GM21526 (cell line): ENCODE measurements at regions not wholly inside any gene's neighbourhood (a gene's known extent, or its start where the extent isn't known, plus 50 kb on each side); places are given as distances from the start of the nearest gene placed in this dataset.

ENCODE experiments used
- ATAC-seq: cut with Tn5 transposase; IDR thresholded peaks from one replicate; pipeline ENCODE4 v1.9.1; 2021; ENCODE audit warnings: moderate library complexity; ENCODE audit not compliant: unreplicated experiment, low FRiP score

- no peak for ATAC-seq
These were observed 1301.6 kb downstream of the UQCRFS1 start for GRCh38 chr19:27911122-27911898.

DNA sequence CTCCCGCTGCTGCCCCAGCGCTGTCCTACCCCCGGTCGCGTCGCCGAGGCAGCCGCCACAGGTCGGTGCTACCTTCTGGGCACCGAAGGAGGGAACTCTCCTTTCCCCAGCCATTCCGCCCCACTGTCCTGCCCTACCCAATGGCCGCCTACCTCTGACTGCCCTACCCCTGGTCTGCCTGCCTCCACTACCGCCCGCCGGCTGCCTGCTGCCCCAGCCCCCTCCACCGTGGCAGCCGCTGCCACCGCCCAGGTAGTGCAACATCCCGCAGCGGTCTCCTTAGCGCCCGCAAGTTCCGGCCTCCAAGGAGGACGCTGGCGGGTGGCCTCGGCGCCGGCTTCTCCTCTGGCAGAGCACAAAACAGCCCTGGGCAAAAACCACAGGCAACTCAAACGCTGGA, 1303.1 kb downstream of the UQCRFS1 start:
- ATAC-seq: no peak

DNA sequence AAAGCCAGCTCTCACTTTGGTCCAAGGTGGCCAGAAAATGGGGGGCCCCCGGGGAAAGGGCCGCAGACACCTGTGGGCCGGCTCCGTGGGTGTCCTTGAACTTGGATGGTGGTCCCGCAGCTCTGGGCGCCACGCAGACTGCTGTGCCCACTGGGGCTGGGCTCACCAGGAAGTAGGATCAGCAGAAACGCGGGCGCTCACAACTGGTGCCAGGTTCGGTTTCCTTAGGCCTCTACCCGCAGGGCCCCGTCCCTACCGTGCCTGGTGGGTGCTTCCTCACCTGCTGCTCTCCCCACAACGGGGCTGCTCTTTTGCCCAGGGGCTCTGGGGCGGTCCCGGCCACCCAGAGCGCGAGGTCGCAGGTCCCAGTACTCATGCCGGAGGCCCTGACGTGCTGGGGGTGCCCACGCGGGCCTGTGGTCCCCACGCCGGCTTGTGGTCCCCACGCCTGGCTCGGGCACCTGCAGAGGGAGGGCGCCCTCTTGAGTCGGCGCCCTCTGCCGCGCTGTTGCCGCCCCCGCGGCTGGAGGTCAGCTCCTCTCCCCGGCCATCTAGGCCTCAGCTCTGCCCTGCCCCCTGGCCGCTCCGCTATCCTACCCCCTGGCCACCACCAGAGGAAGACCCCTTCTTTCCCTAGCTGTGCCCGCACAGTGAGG, 1303.6 kb downstream of the UQCRFS1 start:
- ATAC-seq: no peak

GRCh38 chr19:27906081-27906480, 1306.9 kb downstream of the UQCRFS1 start:
- no peak for ATAC-seq

DNA sequence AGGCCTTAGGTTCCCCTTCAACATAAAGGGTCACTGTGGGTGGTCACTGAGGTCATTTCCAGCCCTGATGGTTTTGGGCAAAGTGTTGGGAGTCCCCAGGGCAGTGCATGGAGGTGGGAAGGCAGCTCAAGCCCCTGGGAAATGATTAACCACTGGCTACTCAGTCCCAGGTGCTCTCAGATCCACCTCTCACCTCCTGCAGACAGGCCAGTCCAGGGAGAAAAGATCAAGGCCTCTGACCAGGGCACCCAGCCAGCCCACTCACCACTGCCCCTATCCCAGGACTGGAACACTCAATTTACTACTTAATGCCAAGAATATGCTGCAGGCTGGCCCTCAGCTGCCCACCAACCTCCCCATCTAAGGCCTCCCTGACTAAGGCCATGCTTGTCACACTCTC, 1307.9 kb downstream of the UQCRFS1 start:
- ATAC-seq: no peak

DNA sequence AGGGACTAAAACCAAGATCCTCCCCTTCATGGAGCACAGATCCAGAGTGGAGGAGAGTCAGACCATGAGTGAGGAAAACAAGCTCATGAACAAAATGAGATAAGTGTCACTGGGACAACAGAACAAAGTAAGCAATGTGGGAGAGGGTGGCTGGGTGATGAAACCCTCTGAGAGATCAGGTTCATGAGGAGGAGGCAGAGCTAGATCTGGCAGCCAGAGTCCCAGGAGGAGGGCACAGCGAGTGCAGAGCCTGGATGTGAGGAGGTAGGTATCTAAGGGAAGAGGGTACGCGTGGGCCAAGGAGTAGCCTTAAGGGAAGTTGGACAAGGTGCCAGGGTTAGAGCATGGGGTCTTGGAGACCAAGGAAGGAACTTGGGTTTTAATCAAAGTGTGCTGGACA, 1311.9 kb downstream of the UQCRFS1 start:
- no peak for ATAC-seq

DNA sequence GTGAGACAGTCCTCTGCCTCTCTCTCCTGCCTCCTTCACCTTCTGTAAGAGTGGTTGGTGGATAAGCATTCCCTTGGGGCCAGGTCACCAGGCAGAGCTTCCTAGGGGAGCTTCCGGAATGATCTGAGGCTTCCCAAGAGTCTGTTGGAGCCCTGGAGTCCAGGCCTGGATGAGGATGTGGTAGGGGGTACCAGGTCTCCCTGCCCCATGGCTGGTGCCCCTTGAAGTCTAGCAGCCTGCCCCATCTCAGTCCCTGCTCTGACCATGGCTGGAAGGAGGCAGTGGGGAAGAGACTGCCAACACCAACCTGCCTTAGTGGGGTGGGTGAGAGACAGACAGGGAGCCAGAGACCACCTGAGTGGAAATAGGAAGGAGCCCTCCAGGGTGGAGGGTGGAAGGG, 1316.9 kb downstream of the UQCRFS1 start:
- no peak for ATAC-seq

DNA sequence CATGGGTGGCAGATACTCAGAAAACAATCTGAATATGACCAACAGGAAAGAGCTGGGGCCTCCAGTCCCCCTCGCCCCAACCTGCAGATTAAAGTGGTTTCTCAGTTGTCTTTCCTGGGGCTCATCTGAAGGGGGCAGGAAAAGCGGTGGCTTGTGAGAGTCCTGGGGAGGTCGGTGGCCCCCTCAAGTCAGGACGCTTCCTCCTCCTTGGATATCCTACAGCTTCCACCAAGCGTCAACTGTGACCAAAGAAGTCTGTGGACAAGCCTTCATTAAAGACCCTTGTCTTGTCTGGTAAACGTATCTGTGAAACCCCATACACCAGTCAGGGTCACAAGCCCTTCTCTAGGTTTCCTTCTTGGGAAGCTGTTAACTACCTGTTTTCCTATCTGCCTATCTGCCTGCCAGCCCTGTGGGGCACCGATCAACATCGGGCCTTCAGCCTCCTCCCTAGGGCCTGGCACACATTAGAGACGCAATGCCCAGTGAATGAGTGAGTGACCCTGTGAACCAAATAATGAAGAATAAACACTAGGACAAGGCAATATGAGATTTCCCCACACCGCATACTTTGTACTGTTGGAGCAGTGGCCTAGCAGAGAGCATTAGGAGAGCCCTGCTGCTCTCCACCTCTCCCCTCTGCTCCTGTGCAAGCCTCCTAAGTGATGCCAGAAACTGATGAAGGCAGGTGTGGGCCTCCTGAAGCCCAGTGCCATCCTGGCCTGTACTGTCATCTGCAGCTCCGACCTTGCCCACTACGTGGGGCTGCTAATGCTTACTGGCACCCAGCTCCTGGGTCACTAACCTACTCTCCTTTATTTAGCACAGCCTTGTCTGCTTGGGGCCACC, 1317.8 kb downstream of the UQCRFS1 start:
- no peak for ATAC-seq

- ATAC-seq: no peak
These were observed 1320.5 kb downstream of the UQCRFS1 start for GRCh38 chr19:27892500-27892899.

GRCh38 chr19:27891411-27891810, 1321.5 kb downstream of the UQCRFS1 start:
- no peak for ATAC-seq

- ATAC-seq: no peak
These were observed 1322.3 kb downstream of the UQCRFS1 start for GRCh38 chr19:27890696-27891095.

GRCh38 chr19:27890206-27890605, 1322.7 kb downstream of the UQCRFS1 start:
- ATAC-seq: no peak

DNA sequence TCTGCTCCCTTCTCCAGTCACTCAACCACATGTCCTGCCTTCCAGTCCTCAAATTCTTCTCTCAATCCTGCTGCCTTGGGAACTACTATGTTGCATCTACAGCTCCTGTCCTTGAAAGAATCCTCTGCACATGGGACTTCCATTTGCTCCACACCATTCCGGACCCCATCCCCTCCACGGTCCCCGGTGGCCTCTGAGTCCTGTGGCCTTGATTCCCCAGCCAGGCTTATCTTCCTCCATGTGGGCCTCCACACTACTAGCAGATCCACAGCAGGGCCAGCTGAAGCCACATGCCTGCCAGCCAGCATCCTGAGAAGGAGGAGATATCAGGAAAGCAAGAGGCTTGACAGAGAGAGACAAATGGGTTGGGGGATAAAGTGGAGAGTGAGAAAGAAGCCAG, 1323.8 kb downstream of the UQCRFS1 start:
- no peak for ATAC-seq

DNA sequence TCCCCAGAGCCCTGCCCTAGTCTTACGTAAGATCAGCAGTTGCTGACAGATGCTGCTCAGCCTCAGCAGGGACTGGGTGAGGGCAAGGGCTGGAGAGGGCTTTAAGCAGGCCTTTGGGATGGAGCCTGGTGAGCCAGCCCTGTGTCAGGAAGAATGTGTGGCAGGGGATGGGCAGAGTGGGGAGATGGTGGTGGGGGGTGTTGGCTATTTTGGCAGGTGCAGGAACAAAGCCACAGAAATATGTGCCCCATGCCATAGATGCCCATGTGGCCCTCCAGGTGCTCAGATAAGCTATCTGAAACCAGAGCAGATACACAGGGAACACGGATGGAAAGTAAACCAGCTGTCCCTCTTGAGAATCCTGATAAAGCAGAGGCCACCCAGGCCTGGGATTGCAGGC, 1325.0 kb downstream of the UQCRFS1 start:
- no peak for ATAC-seq

DNA sequence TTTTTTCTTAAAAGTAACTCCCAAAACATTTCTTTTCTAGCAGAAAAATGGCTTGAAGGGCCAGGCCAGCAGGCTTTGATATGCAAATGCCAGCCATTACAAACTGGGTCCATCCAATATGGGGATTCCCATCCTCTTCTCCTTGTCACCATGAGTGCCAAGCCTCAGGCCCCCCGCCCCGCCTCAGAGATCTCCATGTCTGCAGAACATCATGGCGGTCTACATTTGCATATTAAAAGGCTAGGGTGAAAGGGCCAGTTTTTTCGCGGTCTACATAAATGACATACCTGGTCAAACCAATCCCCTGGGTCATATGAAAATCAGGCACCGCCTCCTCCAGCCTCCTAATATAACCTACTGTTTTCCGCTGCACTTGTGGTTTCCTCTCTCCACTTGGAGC, 1327.6 kb downstream of the UQCRFS1 start:
- ATAC-seq: no peak

DNA sequence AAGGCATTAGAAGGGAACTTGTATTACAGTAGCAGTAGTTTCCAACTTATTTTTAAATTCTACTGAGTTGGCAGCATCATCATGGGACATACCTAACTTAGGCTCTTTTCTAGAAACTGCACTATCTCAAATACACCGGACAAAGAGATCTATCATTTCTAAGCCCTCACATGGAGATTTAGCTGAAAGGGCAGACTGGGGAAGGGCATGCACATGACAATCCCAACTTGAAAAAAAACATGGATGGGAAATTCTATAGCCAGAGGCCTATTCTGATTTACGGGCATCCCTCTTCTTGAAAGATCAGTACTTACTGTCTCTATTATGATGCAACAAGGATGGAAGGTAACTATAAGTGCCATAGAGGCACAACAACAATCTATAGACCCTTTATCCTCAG, 1328.6 kb downstream of the UQCRFS1 start:
- no peak for ATAC-seq

GRCh38 chr19:27881213-27881612, 1331.7 kb downstream of the UQCRFS1 start:
- no peak for ATAC-seq

DNA sequence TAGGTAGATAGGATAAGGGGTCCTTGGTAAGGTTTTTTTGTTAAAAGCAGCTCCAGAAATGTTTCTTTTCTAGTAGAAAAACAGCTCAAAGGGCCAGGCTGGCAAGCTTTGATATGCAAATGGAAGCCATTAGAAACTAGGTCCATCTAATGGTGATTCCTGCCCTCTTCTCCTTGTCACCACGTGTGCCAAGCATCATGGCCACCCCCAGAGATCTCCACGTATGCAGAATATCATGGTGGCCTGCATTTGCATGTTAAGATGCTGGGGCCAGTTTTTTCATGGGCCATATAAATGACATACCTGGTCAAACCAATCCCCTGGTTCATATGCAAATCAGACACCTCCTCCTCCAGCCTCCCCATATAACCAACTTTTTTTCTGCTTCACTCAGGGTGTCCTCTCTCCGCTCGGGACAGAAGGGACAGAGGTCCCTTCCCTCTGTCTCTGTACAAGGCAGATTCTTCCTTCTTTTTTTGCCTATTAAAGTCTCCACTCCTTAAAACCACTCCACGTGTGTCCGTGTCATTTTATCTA, 1335.9 kb downstream of the UQCRFS1 start:
- ATAC-seq: no peak

DNA sequence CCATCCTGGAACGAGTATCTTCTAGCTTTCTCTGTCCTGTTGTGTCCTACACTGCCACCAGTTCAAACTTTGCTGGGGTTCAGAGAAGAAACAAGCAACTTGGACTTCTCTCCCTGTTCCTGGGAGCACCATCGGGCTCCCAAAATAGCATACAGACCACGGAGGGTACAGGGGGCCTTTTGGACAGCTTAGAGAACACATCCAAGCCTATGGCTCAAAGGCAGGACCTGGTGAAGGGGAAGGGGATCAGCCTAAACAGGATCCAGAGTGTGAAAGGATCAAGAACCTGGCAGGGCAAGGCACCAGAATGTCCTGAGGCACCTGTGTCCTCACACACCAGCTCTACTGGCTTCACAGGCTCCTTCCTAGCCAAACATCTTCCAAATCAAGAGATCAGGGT, 1336.5 kb downstream of the UQCRFS1 start:
- ATAC-seq: no peak

DNA sequence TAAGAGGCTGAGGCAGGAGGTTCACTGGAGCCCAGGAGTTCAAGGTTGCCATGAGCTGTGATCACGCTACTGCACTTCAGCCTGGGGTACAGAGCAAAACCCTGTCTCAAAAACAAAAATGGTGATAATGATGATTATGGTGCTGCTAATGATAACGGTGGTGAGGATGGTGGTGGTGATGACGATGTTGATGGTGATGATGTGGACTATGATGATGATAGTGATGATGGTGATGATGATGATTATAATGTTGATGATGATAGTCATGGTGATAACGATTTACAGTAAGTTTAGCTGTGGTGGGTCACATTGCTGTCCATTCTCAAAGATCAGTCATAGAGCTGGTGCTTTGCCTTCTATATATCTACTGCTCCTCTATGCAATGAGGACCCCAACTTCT, 1340.6 kb downstream of the UQCRFS1 start:
- no peak for ATAC-seq

GRCh38 chr19:27870293-27870692, 1342.7 kb downstream of the UQCRFS1 start:
- ATAC-seq: no peak
